Ovary (tissue), 3 donors: ENCODE measurements at regions not wholly inside any gene's neighbourhood (a gene's known extent, or its start where the extent isn't known, plus 50 kb on each side); places are given as distances from the start of the nearest gene placed in this dataset.

ENCODE experiments used
- EP300 ChIP-seq: sonication (generic); formaldehyde crosslinking; IDR thresholded peaks from one replicate; pipeline ENCODE4 v1.6.1; 2017; ENCODE audit warnings: antibody characterized with exemption
- POLR2A ChIP-seq: fragments of 450-650 bp; IDR thresholded peaks from one replicate; pipeline ENCODE4 v1.6.1; 2017; ENCODE audit warnings: antibody characterized with exemption, mild to moderate bottlenecking, moderate library complexity
- TF ChIP-seq, protein P1 (sequence below), 3 donors: fragments of 450-650 bp in 2 of 3; fragments of 200-600 bp in 1 of 3; IDR thresholded peaks; one replicate each; pipeline versions ENCODE4 v1.5.1 to v1.8.0; 2016 to 2022; ENCODE audit warnings: antibody characterized with exemption in 3 of 3, mild to moderate bottlenecking in 1 of 3
- donor health status: DM: no; HTN: no; CAD: no.

DNA sequence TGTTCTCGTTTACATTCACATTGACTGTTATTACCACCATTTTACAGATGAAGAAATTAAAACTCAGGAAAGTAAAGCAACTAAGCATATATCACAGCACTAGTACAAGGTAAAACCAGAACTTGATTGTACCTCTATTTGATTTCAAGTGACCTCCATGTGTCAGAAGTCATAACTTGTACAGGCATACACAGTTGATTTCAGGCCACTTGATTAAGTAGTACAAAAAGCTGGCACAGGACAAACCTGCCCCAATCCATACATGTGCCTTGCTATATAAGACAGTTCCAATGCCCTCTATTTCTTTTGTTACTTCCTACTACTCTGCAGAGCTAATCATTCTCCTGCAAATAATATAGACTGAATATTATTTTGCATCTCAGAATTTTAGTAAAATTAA, 58.8 kb upstream of the VGLL2 start:
- TF ChIP-seq, protein P1, sequence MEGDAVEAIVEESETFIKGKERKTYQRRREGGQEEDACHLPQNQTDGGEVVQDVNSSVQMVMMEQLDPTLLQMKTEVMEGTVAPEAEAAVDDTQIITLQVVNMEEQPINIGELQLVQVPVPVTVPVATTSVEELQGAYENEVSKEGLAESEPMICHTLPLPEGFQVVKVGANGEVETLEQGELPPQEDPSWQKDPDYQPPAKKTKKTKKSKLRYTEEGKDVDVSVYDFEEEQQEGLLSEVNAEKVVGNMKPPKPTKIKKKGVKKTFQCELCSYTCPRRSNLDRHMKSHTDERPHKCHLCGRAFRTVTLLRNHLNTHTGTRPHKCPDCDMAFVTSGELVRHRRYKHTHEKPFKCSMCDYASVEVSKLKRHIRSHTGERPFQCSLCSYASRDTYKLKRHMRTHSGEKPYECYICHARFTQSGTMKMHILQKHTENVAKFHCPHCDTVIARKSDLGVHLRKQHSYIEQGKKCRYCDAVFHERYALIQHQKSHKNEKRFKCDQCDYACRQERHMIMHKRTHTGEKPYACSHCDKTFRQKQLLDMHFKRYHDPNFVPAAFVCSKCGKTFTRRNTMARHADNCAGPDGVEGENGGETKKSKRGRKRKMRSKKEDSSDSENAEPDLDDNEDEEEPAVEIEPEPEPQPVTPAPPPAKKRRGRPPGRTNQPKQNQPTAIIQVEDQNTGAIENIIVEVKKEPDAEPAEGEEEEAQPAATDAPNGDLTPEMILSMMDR (IDR thresholded peaks at IDR 0.05), result no peak
- TF ChIP-seq POLR2A (no peak), EP300 (no peak)
